Esophagus muscularis mucosa (tissue), 4 donors: ENCODE measurements at regions not wholly inside any gene's neighbourhood (a gene's known extent, or its start where the extent isn't known, plus 50 kb on each side); places are given as distances from the start of the nearest gene placed in this dataset.

ENCODE experiments used
- DNase-seq: peaks from one replicate; pipeline ENCODE4 v3.0.0-alpha.2; 2017; ENCODE audit errors: extremely low spot score
- H3K27ac ChIP-seq, 4 donors: fragments of 200-600 bp; sonication (generic); replicated peaks in 1 of 4; 1 replicate in 3 of 4; 2 replicates in 1 of 4; pipeline ENCODE4 v1.5.1; 2016 to 2019; ENCODE audit warnings: mild to moderate bottlenecking in 1 of 4
- H3K27me3 ChIP-seq, 4 donors: fragments of 200-600 bp; sonication (generic); one replicate each; pipeline versions ENCODE4 v1.5.1 to v1.6.0; 2016 to 2019
- H3K36me3 ChIP-seq, 4 donors: fragments of 200-600 bp; sonication (generic); one replicate each; pipeline ENCODE4 v1.5.1; 2016 to 2019
- H3K4me1 ChIP-seq, 4 donors: fragments of 200-600 bp; sonication (generic); one replicate each; pipeline ENCODE4 v1.5.1; 2016 to 2019
- H3K4me3 ChIP-seq, 4 donors: fragments of 200-600 bp; sonication (generic); 1 replicate in 2 of 4; 2 replicates in 2 of 4; pipeline ENCODE4 v1.5.1; 2016 to 2019; ENCODE audit warnings: mild to moderate bottlenecking in 4 of 4, moderate library complexity in 1 of 4
- H3K9me3 ChIP-seq, 4 donors: fragments of 200-600 bp; sonication (generic); 1 replicate in 3 of 4; 2 replicates in 1 of 4; pipeline ENCODE4 v1.5.1; 2016 to 2019
- EP300 ChIP-seq: sonication (generic); formaldehyde crosslinking; IDR thresholded peaks from one replicate; pipeline ENCODE4 v1.6.1; 2017; ENCODE audit warnings: antibody characterized with exemption
- POLR2A ChIP-seq: fragments of 450-650 bp; IDR thresholded peaks from one replicate; pipeline ENCODE4 v1.6.1; 2017; ENCODE audit warnings: antibody characterized with exemption, moderate library complexity, mild to moderate bottlenecking, low read depth
- POLR2AphosphoS5 ChIP-seq, 2 donors: sonication (generic); formaldehyde crosslinking; IDR thresholded peaks; one replicate each; pipeline ENCODE4 v1.6.1; 2017; ENCODE audit warnings: antibody characterized with exemption in 2 of 2
- WGBS: methylation state at CpG from one replicate; pipeline ENCODE4 v1.1.5; 2018; 5-methylcytosine and 5-hydroxymethylcytosine counted together
- intact Hi-C: fragments of 100-400 bp; cut with DNase I; formaldehyde crosslinking; loops from one replicate; pipeline ENCODE4 v1.15.1; 2023
- TF ChIP-seq, protein P1 (sequence below), 3 experiments: fragments of 200-600 bp in 2 of 3; fragments of 450-650 bp in 1 of 3; sonication (generic) in 2 of 3; IDR thresholded peaks; one replicate each; pipeline ENCODE4 v1.5.1; 2017 to 2019; ENCODE audit warnings: antibody characterized with exemption in 3 of 3, mild to moderate bottlenecking in 2 of 3, moderate library complexity in 1 of 3

DNA sequence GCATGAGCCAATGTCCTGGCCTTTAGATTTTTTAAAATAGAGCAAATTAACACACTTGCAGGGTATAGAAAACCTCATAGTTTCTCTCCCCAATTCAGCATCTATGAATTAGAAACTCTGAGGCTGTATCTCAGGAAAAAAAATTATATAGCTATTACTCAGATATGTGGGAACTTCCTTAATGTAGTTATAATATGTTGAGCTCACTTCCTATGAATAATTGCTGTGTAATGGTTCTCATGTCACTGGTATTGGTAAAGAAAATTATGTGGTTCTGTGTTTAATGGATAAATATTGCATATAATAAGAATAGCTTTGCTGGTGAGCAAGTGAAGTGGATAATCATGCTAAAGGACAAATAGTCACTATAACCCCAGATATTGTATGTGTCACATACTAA is 2019.8 kb downstream of the NCAM2 start:
- intact Hi-C loops = no loop called here
- TF ChIP-seq POLR2AphosphoS5 (IDR thresholded peaks at IDR 0.05) (no peak), EP300 (no peak), POLR2A (no peak)
- TF ChIP-seq, protein P1, sequence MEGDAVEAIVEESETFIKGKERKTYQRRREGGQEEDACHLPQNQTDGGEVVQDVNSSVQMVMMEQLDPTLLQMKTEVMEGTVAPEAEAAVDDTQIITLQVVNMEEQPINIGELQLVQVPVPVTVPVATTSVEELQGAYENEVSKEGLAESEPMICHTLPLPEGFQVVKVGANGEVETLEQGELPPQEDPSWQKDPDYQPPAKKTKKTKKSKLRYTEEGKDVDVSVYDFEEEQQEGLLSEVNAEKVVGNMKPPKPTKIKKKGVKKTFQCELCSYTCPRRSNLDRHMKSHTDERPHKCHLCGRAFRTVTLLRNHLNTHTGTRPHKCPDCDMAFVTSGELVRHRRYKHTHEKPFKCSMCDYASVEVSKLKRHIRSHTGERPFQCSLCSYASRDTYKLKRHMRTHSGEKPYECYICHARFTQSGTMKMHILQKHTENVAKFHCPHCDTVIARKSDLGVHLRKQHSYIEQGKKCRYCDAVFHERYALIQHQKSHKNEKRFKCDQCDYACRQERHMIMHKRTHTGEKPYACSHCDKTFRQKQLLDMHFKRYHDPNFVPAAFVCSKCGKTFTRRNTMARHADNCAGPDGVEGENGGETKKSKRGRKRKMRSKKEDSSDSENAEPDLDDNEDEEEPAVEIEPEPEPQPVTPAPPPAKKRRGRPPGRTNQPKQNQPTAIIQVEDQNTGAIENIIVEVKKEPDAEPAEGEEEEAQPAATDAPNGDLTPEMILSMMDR (IDR thresholded peaks at IDR 0.05) = no peak

DNA sequence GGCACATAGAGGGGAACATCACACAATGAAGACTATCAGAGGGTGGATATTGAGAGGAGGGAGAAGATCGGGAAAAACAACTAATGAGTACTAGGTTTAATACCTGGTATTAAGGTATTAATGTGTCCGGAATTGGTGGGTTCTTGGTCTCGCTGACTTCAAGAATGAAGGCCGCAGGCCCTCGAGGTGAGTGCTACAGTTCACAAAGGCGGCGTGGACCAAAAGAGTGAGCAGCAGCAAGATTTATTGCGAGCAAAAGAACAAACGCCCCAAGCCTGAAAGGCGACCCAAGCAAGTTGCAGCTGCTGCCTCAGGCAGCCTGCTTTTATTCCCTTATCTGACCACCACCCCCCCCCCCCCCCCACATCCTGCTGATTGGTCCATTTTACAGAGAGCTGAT is 2022.8 kb downstream of the NCAM2 start:
- Histone ChIP-seq H3K36me3 (no peaks in the 10 kb centered on the region), H3K4me3 (no peak overlapping the region), H3K27me3 (no peaks in the 10 kb centered on the region), H3K4me1 (no peaks in the 10 kb centered on the region), H3K27ac (no peak overlapping the region), H3K9me3 (no peaks in the 10 kb centered on the region)
- 91% methylated on average over 10 of the region's 10 CpGs for WGBS
- TF ChIP-seq EP300 (no peak), POLR2A (no peak), POLR2AphosphoS5 (IDR thresholded peaks at IDR 0.05) (no peak)
- TF ChIP-seq, protein P1 (IDR thresholded peaks at IDR 0.05) = no peak
- no peak for DNase-seq
- intact Hi-C loops = no loop called here

More for the DNA sequence above, 2019.8 kb downstream of the NCAM2 start:
- Histone ChIP-seq H3K27ac (no peak overlapping the region), H3K36me3 (no peaks in the 10 kb centered on the region), H3K4me1 (no peaks in the 10 kb centered on the region), H3K9me3 (no peaks in the 10 kb centered on the region), H3K27me3 (no peaks in the 10 kb centered on the region), H3K4me3 (no peak overlapping the region)
- no peak for DNase-seq

DNA sequence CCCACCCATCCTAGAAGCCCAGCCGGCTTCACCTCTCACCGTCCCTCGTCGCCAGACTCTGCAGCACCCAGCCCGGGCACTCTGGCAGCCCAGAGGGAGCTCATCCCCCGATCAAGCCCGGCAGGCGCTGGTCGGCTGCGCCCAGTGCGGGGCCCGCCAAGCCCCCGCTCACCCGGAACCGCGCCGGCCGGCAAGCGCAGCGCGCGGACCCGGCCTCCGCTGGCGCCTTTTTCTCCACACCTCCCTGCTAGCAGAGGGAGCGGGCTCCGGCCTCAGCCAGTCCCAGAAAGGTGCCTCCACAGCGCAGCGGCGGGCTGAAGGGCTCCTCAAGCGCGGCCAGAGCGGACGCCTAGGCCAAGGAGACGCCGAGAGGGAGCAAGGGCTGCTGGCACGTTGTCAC is 2023.3 kb downstream of the NCAM2 start:
- Histone ChIP-seq H3K27me3 (no peaks in the 10 kb centered on the region), H3K27ac (no peak overlapping the region), H3K4me3 (no peak overlapping the region), H3K36me3 (no peaks in the 10 kb centered on the region), H3K9me3 (no peaks in the 10 kb centered on the region), H3K4me1 (no peaks in the 10 kb centered on the region)
- TF ChIP-seq POLR2A (no peak), POLR2AphosphoS5 (IDR thresholded peaks at IDR 0.05) (no peak), EP300 (no peak)
- TF ChIP-seq, protein P1 (IDR thresholded peaks at IDR 0.05) = no peak
- no peak for DNase-seq
- intact Hi-C loops = no loop called here
- 93% methylated on average over 24 of the region's 37 CpGs for WGBS

DNA sequence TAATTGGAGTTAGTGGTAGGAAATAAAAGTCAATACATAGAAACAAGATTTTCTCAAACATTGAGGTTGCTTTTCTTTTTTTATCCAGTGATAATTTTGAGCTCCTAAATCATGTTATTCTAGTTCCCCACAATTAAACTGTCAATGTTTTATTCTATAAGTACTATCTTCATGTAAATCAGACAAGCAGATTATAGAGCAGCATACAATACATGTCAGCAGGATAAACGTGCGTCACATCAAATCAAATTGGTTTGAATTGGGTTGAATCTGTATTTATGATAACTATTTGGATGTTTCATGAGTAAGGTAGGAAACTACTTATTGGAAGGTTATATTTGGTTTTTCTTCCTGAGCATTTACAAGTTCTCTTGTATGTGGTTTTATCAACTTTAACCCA is 2028.7 kb downstream of the NCAM2 start:
- H3K36me3 ChIP-seq = no peaks in the 10 kb centered on the region

DNA sequence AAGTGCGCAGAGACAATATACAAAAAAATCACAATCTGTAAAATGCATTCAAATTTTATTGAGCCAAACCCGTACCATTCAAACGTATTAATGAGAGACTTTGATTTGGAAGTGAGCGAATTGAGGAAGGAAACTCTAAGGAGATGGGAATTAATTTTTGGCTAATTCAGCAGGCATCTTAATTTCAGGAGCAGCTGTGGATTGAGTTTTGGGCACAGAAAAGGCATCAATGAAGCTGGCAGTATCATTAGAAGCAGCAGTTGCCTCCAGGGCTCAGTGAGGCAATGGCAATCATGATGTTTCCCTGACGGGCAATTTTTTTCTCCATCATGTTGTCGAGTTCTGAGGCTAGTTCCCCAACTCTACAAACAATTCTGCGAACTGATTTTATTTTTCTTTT is 2041.6 kb downstream of the NCAM2 start:
- no peak overlapping the region for H3K4me3 ChIP-seq
- H3K27ac ChIP-seq = no peak overlapping the region
- H3K27me3 ChIP-seq = no peaks in the 10 kb centered on the region
- no peak for DNase-seq
- 83% methylated on average over 7 of the region's 7 CpGs for WGBS
- TF ChIP-seq, protein P1 (IDR thresholded peaks at IDR 0.05) = no peak
- TF ChIP-seq EP300 (no peak), POLR2AphosphoS5 (IDR thresholded peaks at IDR 0.05) (no peak), POLR2A (no peak)
- no peaks in the 10 kb centered on the region for H3K36me3 ChIP-seq
- no peaks in the 10 kb centered on the region for H3K4me1 ChIP-seq
- intact Hi-C loops = no loop called here
- no peaks in the 10 kb centered on the region for H3K9me3 ChIP-seq

More for the DNA sequence above, 2028.7 kb downstream of the NCAM2 start:
- WGBS = 88% methylated on average over 2 of the region's 2 CpGs
- intact Hi-C loops = no loop called here
- DNase-seq = no peak
- Histone ChIP-seq H3K27me3 (no peaks in the 10 kb centered on the region), H3K9me3 (no peaks in the 10 kb centered on the region), H3K4me3 (no peak overlapping the region), H3K27ac (no peak overlapping the region), H3K4me1 (no peaks in the 10 kb centered on the region)
- TF ChIP-seq, protein P1 (IDR thresholded peaks at IDR 0.05) = no peak
- no peak for TF ChIP-seq POLR2AphosphoS5 (IDR thresholded peaks at IDR 0.05)
- TF ChIP-seq EP300 = no peak
- TF ChIP-seq POLR2A = no peak
